AG09319 (cell line): ENCODE measurements at regions not wholly inside any gene's neighbourhood (a gene's known extent, or its start where the extent isn't known, plus 50 kb on each side); places are given as distances from the start of the nearest gene placed in this dataset.

Experiments
- DNase-seq: peaks from one replicate; pipeline ENCODE4 v3.0.0-alpha.2; 2010; ENCODE audit warnings: low read depth; ENCODE audit errors: extremely low read depth
- CTCF ChIP-seq: IDR thresholded peaks from 2 replicates; pipeline ENCODE4 v1.5.1; 2011; ENCODE audit warnings: low read depth, mild to moderate bottlenecking, inconsistent platforms, low read length, moderate library complexity

DNA sequence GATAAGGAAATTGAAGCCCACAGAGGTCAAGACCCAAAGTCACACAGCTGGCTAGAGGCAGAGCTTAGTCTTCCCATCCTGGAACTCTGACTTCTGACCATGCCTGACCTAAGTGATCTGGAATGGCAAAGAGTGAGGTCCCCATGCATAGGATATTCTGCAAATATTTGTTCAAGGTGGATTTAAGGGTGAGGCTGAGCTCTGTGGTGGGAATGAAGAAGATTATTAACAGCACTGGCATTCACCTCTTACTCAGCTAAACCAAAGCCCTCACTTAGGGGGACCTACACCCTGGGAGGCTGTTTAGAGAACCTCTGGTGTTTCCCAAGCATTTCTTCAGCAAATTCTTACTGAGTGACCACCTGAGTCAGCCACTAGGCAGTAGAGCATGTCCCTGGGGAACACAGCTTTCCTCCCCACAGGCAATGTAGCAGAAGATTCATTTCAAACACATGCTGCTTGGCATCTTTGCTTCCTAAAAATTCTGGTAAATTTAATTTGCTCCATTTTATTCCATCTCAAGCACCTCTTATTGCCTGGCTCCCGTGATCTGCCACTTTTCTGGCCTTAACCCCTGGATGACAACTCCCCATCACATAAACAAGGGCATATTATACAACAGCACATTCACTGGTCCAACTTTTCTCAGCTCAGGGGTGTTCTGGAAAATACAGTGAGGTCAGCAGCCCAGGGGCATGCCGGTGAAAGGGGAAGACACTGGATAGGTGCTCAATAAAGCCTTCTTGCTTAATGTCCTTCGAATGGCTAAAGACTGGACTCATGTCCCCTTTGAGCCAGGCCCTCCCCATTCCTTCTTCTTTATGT, 176.0 kb downstream of the ABHD5 start:
- TF ChIP-seq CTCF, result no peak
- DNase-seq, result no peak

- no peak for TF ChIP-seq CTCF
- DNase-seq, result no peak
Observed at GRCh38 chr3:43867436-43868072, 176.8 kb downstream of the ABHD5 start.

GRCh38 chr3:43869491-43869890, 178.8 kb downstream of the ABHD5 start:
- no peak for DNase-seq
- no peak for TF ChIP-seq CTCF

GRCh38 chr3:43870120-43870519, 179.4 kb downstream of the ABHD5 start:
- TF ChIP-seq CTCF, result no peak
- DNase-seq, result no peak

GRCh38 chr3:43870844-43871626, 180.3 kb downstream of the ABHD5 start:
- DNase-seq, result no peak
- no peak for TF ChIP-seq CTCF

- no peak for DNase-seq
- TF ChIP-seq CTCF, result no peak
Observed at GRCh38 chr3:43871627-43872245, 181.0 kb downstream of the ABHD5 start.
